T1000 (cell line): ENCODE measurements at regions not wholly inside any gene's neighbourhood (a gene's known extent, or its start where the extent isn't known, plus 50 kb on each side); places are given as distances from the start of the nearest gene placed in this dataset.

ENCODE experiments used
- DNase-seq: peaks from one replicate; lab custom pipeline; 2025; ENCODE audit warnings: mixed read lengths; lab: John Stamatoyannopoulos, UW

DNA sequence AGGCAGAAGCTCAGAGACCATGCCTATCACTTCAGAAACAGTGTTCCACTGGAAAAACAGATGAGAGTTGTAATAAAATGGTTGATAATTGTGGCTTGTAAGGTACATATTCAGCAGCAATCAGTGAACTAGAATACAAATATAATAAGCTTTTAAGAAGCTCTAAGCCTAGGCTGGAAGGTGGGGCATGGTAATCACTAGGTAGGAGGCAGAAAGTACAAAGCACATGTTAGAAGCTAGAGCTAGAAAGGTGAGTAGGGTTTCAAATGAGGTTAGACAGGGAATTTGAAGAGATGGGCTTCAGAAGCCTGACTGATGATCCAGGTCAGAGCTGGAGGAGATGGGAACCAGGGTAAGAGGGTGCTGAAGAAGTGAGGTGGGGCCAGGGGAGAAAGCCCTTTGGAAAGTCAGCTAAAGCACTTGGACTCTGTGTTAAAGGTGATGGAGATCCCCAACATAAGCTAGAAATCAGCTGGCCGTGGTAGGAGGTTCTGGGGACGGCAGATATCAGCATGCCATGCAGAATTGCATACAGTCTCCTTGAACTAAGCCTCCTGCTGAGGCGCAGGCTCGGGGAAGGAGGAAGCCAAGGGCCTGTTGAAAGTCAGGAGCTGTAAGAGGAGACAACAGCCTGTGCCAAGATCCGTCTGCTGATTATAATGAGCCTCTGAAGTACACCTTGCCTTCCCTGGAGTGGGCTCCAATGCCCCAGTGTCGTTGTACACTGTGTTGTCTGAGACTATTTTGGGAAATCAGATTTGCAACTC, 659.4 kb downstream of the BCL11B start:
- no peak for DNase-seq

GRCh38 chr14:98614741-98615140, 657.3 kb downstream of the BCL11B start:
- DNase-seq, result no peak

GRCh38 chr14:98622208-98623051, 649.6 kb downstream of the BCL11B start:
- DNase-seq, result no peak

DNA sequence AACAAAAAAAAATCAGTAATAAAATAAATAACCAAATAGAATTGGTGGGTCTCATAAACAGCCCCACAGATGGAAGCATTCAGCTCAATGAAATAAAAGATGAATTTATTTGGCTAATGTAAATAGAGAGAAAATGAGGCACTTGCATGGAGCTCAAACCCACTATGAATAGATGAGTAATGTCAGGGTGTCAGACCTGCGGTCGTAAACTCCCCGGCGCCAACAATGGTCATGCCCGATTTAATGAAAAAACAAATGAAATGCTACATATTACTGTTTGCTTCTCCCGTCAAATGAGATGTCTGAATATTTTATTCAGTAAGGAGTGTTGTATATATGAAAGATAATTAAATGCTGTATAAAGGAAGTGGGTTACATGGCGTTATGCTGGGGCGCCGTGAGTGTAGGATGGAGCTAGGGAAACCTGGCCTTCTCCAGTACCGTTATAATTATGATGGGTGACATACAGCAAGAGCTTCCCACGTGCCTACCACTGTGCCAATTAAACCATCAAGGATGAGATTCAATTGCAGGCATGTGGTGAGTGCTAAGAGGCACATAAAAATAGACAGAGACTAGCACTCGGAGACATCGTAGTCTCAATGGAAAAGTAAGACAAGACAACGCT, 648.1 kb downstream of the BCL11B start:
- DNase-seq, result no peak

DNA sequence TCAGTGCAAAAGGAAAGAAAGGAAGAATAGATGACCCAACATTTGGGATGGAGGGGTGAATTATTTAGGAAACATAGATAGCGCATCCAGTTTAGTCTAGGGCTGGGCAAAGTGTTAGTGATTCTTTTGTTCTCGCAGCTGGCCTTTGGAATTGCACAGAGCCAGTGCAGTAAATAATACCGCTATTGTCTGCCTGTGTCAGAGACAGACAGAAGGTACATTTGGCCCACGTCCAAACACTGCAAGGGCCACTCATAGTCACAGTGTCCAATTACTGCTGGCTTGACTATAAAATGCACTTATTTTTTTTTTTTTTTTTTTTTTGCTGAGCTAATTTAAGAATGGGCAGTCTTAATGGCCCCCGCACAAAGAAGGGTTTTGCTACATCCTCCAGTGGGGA, 638.6 kb downstream of the BCL11B start:
- DNase-seq, result no peak

- DNase-seq, result no peak
Observed at GRCh38 chr14:98634043-98634820, 637.8 kb downstream of the BCL11B start.

DNA sequence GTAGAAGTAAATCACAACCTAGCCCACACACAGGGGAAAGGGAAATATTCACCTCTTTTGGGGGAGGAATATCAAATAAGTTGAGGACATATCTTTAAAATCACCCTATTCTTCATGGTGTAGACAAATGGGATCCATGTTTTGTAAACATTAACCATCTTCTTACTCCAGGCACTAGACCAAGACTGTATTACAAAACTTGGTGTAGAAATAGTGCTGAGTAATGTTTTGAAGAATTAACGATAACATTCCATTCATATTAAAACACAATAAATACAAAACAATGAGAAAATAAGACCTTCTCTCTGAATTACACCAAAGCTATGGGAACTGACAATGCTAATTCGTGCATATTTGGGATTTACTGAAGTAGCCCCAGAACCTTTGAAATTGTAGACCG, 633.6 kb downstream of the BCL11B start:
- no peak for DNase-seq

DNA sequence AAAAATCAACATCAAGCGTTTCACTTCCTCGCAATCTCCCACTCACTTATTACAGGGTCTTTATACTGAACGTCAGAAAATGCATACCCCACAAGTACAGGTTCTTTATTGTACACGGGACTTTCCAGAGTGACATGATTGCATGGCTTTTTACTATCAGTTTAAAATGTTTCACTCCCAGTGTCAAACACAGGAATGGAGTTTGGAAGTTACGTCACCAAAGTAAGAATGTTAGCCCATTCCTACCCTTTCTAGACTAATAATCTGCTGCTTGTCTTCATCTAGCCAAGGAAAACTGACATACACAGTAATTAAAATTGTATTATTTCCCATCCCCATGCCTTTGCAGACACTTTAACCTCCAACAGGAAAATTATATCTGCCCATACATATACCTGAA, 624.2 kb downstream of the BCL11B start:
- DNase-seq, result no peak

DNA sequence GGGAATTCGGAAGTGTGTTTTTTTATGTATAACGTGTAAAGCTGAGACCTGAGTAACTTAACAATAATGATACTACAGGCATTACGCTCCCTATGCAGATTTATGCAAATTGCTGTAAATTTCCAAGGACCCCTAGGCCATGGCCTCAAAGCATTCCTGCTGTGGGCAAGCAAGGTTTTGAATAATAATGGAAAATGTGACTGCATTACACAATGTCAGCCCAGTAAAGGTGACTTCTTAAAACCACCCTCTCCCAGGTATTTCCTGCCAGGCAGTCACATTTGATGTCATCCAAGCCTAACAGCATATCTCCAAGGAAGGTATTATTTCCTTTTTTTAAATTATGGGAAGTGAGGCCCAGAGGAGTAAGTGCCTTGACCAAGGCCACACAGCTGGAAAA, 621.0 kb downstream of the BCL11B start:
- DNase-seq, result no peak

GRCh38 chr14:98665007-98665406, 607.0 kb downstream of the BCL11B start:
- DNase-seq, result no peak

DNA sequence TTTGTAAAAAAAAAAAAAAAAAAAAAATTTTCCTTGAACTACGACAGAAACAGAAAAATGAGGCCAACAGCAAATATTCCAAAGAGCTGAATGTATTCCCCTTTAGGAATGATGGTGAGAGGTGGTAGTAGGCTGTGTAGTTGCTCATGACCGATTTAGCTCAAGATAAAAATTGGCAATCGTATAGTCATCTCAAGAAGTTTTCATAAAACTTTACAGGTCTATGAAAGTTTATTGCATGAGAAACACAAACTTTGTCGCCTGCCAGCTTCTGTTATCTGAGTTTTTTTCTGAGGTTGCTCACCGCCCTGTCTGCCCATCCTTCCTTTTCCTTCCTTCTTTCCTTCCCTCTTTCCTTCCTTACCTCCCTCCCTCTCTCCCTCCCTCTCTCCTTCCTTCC, 605.5 kb downstream of the BCL11B start:
- DNase-seq, result no peak

- no peak for DNase-seq
Observed at GRCh38 chr14:98682033-98682432, 590.0 kb downstream of the BCL11B start.

- no peak for DNase-seq
Observed at GRCh38 chr14:98682726-98683125, 589.3 kb downstream of the BCL11B start.

GRCh38 chr14:98684468-98684867, 587.5 kb downstream of the BCL11B start:
- DNase-seq, result no peak

GRCh38 chr14:98685725-98686124, 586.3 kb downstream of the BCL11B start:
- DNase-seq, result no peak

- no peak for DNase-seq
Observed at GRCh38 chr14:98688446-98688845, 583.6 kb downstream of the BCL11B start.

GRCh38 chr14:98689951-98690350, 582.0 kb downstream of the BCL11B start:
- DNase-seq, result no peak

- no peak for DNase-seq
Observed at GRCh38 chr14:98692832-98693231, 579.2 kb downstream of the BCL11B start.

GRCh38 chr14:98694541-98694940, 577.5 kb downstream of the BCL11B start:
- no peak for DNase-seq

DNA sequence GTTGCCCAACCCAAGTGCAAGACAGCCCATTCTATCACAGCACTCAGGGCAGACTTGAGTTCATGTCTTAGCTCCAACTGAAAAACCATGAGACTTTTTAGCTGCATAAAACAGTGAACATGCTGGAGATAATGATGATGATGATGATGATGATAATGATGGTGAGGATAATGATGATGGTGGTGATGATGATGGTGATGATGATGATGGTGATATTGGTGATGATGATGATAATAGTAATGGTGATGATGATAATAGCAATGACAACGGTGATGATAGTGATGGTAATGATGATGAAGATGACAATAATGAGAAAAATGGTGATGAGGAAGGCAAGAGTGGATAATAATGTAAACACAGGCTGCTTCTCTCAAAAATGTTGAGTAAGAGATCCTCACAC, 576.2 kb downstream of the BCL11B start:
- DNase-seq, result no peak

- no peak for DNase-seq
Observed at GRCh38 chr14:98698341-98698740, 573.7 kb downstream of the BCL11B start.

DNA sequence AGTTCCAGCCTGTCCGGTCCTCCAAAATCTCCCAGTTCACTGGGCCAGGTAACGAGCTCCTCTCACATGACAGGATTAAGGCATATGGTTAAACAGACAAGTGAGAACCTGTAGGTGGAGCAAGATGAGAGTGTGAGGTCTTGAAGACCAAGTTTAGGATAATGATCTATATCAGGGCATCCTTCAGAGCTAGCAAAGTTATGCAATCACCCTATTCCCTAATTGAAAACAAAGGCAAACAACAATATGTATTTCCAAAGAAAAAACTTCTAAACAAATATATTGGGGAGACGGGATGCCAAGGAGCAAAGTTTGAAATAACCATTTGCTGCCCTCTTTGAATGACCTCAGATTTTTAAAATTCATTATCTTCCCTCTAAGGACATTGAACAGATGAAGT, 571.2 kb downstream of the BCL11B start:
- no peak for DNase-seq
